ENCODE measurements at regions not wholly inside any gene's neighbourhood (a gene's known extent, or its start where the extent isn't known, plus 50 kb on each side); places are given as distances from the start of the nearest gene placed in this dataset.

GRCh38 chr12:29929295-29929694 lies 145.6 kb upstream of the TMTC1 start:
- Mint-ChIP-seq H3K27ac (no peak overlapping the region), H3K36me3 (no peaks in the 10 kb centered on the region), H3K4me3 (no peak overlapping the region), H3K4me1 (no peaks in the 10 kb centered on the region), H3K27me3 (ENCODE audit: low read depth) (peaks cover 2% of the 10 kb centered on the region), H3K9me3 (no peaks in the 10 kb centered on the region)
- DNase-seq (ENCODE audit: low spot score in 2 of 2, unreplicated experiment in 2 of 2) = no peak
- no peak for TF ChIP-seq CTCF (IDR thresholded peaks at IDR 0.05; ENCODE audit: unreplicated experiment)

GRCh38 chr12:29921307-29921706 lies 137.6 kb upstream of the TMTC1 start:
- no peak for DNase-seq (ENCODE audit: low spot score in 2 of 2, unreplicated experiment in 2 of 2)
- Mint-ChIP-seq H3K4me3 (no peak overlapping the region), H3K36me3 (no peaks in the 10 kb centered on the region), H3K27ac (no peak overlapping the region), H3K9me3 (peaks cover 5% of the 10 kb centered on the region), H3K4me1 (peaks cover 6% of the 10 kb centered on the region), H3K27me3 (ENCODE audit: low read depth) (no peaks in the 10 kb centered on the region)
- TF ChIP-seq CTCF (IDR thresholded peaks at IDR 0.05; ENCODE audit: unreplicated experiment) = no peak

GRCh38 chr12:29908157-29908556 lies 124.4 kb upstream of the TMTC1 start:
- Mint-ChIP-seq H3K27ac (no peak overlapping the region), H3K36me3 (no peaks in the 10 kb centered on the region), H3K9me3 (peaks cover 27% of the 10 kb centered on the region), H3K4me3 (no peak overlapping the region), H3K4me1 (no peaks in the 10 kb centered on the region), H3K27me3 (ENCODE audit: low read depth) (no peaks in the 10 kb centered on the region)
- no peak for TF ChIP-seq CTCF (IDR thresholded peaks at IDR 0.05; ENCODE audit: unreplicated experiment)
- no peak for DNase-seq (ENCODE audit: low spot score in 2 of 2, unreplicated experiment in 2 of 2)

DNA sequence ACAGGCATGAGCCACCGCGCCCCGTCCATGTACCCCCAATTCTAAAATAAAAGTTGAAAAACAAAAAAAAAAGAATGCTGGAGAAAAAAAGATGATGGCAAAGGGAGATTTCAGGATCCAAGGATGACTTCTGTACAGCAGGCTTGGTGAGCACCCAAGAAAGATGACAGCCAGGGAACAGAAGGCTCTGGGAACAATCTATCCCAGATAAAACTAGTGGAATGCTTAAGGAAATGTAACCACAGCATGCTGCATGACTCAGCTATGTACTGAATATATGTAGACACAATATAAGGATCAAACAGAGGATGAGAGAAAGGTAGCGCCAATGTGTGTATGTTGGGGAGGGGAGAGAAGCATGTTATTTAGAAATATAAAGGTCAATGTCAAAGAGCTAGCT lies 123.7 kb upstream of the TMTC1 start:
- no peaks in the 10 kb centered on the region for H3K36me3 Mint-ChIP-seq
- no peak overlapping the region for H3K27ac Mint-ChIP-seq
- H3K4me3 Mint-ChIP-seq = no peak overlapping the region
- no peaks in the 10 kb centered on the region for H3K27me3 Mint-ChIP-seq (ENCODE audit: low read depth)
- H3K9me3 Mint-ChIP-seq = peaks cover 27% of the 10 kb centered on the region
- TF ChIP-seq CTCF (IDR thresholded peaks at IDR 0.05; ENCODE audit: unreplicated experiment) = no peak
- no peak for DNase-seq (ENCODE audit: low spot score in 2 of 2, unreplicated experiment in 2 of 2)
- no peaks in the 10 kb centered on the region for H3K4me1 Mint-ChIP-seq

DNA sequence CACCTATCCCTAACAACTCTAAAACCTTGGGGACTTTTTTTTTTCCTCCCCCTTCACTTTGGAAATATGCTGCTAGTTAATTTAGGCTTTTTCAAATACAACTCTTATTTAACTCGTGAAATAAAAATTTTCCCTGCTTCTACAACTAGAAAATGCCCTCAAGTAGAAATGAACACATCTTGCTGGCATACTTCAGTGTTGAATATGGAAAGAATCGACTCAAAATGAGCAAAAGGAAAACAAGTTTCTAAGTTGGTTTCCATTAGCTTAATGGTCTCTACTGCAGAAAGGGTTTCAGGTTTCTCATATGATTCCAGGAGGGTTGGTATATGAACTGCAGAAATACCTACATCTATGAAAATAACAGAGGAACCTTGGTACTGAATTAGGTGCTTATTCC lies 118.3 kb upstream of the TMTC1 start:
- no peak for DNase-seq (ENCODE audit: low spot score in 2 of 2, unreplicated experiment in 2 of 2)
- Mint-ChIP-seq H3K36me3 (no peaks in the 10 kb centered on the region), H3K27ac (no peak overlapping the region), H3K9me3 (peaks cover 9% of the 10 kb centered on the region), H3K4me3 (no peak overlapping the region), H3K27me3 (ENCODE audit: low read depth) (no peaks in the 10 kb centered on the region), H3K4me1 (no peaks in the 10 kb centered on the region)
- no peak for TF ChIP-seq CTCF (IDR thresholded peaks at IDR 0.05; ENCODE audit: unreplicated experiment)

- Mint-ChIP-seq H3K9me3 (peaks cover 7% of the 10 kb centered on the region), H3K27me3 (ENCODE audit: low read depth) (no peaks in the 10 kb centered on the region), H3K4me3 (no peak overlapping the region), H3K27ac (no peak overlapping the region), H3K4me1 (no peaks in the 10 kb centered on the region), H3K36me3 (no peaks in the 10 kb centered on the region)
- no peak for DNase-seq (ENCODE audit: low spot score in 2 of 2, unreplicated experiment in 2 of 2)
- TF ChIP-seq CTCF (IDR thresholded peaks at IDR 0.05; ENCODE audit: unreplicated experiment) = no peak
Observed at GRCh38 chr12:29901585-29901984, 117.8 kb upstream of the TMTC1 start.

Data from mesothelial cell of epicardium (in vitro differentiated cells).